Occipital lobe (tissue), 1 donor: ENCODE measurements at regions not wholly inside any gene's neighbourhood (a gene's known extent, or its start where the extent isn't known, plus 50 kb on each side); places are given as distances from the start of the nearest gene placed in this dataset.

ENCODE experiments used
- DNase-seq: peaks from one replicate; lab custom pipeline; 2025; lab: John Stamatoyannopoulos, UW

DNA sequence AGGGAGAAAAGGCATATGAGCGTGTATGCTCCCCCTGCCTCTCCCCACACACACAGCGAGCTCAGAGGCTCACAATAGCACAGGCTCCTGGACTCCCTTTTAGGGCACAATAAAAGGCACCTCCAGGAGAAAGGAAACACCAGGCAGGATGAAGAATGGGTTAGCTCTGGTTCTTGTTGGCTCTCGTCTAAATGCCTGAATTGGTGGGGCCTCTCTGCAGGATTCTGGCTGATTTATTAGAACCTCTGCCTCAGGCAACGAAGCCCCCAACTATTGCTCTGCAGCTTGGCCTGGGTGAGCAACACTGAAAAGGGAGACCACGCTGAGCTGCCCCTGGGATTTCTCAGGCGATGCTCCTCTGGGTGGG lies 590.9 kb upstream of the PLXNA2 start:
- no peak for DNase-seq

DNA sequence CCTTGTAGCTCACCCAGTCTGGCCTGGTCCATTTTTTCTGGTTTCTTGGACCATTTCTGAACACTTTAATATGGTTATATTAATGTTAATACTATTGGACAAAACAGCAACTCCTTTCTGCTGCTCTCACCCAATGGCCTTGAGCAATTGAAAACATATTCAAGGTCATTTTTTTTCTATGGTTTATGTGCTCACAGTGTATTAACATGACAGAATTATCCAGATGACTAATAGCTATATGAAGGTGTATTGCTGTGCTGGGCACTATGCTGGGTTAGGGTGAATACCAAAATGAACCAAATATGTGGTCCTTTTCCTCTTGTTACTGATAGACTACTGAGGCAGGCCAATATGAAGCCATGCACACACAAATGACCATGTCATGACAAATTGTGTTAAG lies 591.6 kb upstream of the PLXNA2 start:
- no peak for DNase-seq

DNA sequence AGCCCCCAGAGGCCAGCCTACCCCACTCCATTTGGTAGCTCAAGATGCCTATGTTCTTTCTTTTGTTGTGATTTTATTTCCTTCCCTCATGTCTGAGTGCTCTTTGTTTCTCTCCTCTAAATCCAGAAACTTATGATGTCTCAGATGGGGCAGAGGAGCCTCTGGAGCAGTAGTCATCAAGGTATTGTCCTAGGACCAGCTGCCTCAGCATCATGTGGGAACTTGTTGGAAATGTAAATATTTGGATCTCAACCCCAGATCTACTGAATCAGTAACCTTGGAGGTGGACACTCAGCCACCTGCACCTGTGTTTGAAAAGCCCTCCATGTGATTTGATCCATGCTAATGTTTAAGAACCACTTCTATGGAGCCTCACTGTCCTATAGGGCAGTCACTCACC lies 593.1 kb upstream of the PLXNA2 start:
- DNase-seq = no peak

DNA sequence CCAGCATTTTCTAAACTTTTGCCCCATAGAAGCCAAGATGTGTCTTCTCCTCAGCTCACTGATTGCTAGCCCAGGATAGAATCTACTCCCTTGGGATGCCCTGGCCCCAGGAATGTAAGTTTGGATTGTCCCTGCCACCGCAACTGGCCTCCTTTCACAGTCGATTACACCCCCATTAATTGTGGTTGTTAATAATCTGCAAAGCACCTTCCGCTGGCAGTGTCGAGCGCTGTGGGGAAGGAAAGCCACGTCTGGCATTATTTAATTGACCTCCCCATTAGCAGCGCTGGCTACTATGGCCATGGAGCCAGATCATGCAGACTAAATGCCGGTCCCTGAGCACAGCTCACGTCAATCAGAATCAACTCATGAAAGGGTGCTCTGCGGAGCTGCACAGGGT lies 597.3 kb upstream of the PLXNA2 start:
- no peak for DNase-seq

- DNase-seq = no peak
Observed at GRCh38 chr1:208842451-208842850, 598.3 kb upstream of the PLXNA2 start.

GRCh38 chr1:208844158-208844557 lies 600.0 kb upstream of the PLXNA2 start:
- no peak for DNase-seq

GRCh38 chr1:208848854-208849253 lies 604.7 kb upstream of the PLXNA2 start:
- no peak for DNase-seq

DNA sequence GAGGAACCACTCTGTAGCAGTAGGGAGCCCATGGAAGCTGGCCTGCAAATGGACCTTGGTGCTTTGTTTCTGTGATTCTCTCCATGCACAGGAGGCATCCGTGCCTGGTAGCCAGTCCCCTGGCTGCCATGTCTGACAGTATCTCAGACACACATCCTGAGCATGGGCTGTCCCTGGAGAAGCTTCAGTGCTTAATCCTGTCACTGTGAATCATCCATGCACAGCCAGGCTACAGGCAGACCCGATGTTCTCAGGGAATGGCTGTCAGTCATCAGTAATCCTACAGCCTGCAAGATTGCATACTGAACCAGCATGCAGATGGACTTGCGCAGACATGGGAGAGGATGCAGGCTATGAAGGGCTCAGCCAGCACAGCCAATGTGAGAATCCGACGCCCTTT lies 606.3 kb upstream of the PLXNA2 start:
- no peak for DNase-seq

DNA sequence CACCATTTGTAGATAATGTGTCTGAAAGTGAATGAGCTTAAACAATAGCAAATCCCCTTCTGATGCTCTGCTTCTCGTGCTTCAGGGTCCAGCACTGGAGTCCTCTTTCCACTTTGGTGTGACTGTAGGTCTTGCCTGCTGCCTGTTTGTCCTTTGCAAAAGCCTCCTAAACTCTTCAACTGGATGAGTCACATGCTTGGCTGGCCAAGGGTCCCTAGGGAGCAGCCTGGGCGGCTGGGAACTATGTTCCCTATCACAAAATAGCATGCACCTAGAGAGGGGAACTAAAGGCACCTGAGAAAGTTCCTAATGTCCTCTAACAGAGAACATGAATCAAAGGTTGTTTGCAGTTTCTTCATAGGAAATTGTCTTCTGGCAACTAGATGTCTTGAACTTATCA lies 607.2 kb upstream of the PLXNA2 start:
- DNase-seq = no peak

DNA sequence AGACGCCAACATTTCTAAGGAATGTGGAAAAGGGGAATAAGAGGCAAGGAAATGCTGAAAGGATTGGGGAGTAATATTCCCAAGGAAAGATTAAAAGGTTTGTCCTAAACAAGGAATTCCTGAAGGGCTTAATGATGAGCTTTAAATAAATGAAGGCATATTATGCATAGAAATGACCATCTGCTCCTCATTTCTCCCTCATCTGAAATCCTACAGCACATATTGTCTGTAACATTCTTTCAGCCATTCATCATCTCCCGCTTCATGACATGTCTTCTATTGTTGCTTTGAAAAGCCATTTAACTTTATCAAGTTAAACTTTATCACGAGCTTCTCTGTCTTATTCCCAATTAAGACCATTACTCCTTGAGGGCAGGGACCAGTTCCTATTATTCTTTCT lies 608.7 kb upstream of the PLXNA2 start:
- no peak for DNase-seq

DNA sequence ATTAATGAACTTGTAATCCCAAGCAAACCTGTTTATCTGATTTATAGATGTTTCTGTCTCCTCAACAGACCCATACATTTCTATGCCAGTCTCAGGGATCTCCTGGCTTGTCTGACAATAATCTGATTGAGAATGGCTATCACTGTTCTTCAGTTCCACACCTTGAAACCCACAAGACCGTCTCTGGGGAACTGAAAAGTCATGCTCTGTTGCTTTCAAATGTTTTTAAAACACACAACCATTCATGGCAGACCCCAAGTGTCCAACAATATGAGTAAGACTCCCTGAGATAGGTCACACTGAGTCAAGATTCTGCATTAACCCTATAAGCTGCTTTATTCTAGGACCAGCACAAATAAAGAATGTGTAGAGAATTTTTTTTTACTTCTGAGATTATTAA lies 611.2 kb upstream of the PLXNA2 start:
- DNase-seq = no peak

GRCh38 chr1:208857465-208857864 lies 613.3 kb upstream of the PLXNA2 start:
- no peak for DNase-seq

DNA sequence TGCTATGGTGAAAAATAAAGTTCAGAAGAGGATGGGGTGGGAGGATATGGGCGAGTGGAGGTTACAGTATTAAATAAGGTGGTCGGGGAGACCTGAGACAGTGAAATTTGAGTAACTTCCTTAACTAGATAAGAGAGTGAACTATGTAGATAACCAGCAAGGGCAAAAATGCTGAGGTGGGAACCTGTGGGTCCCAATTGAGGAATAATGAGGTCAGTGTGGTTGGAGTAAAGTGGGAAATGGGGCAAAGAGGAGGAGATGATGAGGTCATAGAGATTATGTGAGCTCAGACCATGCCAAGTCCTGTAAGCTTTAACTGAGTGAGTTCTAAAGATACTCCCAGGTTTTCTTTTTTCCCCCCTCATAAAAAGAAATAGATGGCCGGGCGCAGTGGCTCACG lies 614.6 kb upstream of the PLXNA2 start:
- DNase-seq = no peak

DNA sequence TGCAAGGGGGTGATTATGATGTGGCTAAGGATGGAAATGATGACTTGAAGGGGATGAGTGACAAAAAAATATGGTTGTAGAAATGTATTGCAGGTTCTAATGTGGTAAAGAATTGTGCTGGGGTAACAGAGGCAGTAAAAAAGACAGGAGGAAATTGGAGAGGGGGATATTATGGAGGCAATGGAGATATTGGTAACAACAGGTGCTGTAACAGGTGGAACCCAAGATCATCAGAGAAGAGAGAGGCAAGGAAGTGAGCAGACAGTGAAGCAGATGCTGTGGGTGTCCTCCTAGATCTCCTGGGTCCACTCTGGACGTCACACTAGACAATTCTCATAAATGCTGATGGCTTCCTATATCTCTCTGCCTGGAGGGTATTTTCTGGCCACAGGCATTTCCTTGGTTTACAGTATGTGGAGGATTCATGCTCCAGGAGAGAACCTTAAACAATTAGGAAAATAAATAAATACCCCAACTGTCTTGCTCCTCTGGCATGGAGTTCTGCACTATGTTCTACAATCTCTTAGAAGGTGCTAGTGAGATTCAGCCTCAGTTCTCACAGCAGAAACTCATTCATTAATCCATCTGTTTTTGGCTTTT lies 620.3 kb upstream of the PLXNA2 start:
- DNase-seq = no peak

GRCh38 chr1:208866386-208866955 lies 622.3 kb upstream of the PLXNA2 start:
- DNase-seq = no peak

DNA sequence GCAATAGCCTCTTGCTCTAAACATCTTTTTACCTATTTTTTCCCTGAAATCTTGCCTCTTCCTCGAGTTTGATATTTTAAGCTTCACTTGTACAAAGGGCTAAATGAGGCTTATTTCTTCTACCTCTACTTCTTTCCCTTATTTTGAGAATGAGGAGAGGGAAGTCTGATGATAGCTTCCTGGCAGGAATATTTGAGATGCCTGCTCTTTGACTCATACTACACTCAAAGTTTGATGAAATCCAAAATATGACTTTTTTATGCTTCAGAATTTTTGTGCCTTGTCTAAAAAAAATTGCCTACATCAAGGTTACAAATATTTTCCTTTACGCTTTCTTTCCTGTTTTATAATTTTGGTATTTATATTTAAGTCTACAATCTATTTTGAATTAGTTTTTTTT lies 624.4 kb upstream of the PLXNA2 start:
- no peak for DNase-seq

- DNase-seq = no peak
Observed at GRCh38 chr1:208874915-208875314, 630.7 kb upstream of the PLXNA2 start.

GRCh38 chr1:208879022-208879421 lies 634.8 kb upstream of the PLXNA2 start:
- no peak for DNase-seq

- DNase-seq = no peak
Observed at GRCh38 chr1:208880433-208881100, 636.4 kb upstream of the PLXNA2 start.

DNA sequence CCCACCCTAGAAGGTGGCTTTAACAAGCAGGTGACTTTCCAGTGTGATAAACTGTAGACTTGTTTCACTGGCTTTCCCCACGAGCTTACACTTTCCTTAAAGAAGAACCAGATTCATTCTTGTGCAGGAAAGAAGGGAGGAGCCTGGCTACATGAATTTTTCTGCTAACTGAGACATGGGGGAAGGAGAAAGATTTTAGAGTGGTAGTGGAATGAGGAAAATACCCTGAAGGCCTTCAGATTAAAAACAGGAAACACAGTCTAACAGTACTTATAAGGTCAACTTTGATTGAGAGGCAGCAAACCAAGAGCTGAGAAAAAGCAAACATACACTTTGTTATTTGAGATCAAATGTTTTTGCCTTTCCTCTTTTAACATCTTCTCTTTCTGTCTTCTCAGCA lies 640.9 kb upstream of the PLXNA2 start:
- DNase-seq = no peak

GRCh38 chr1:208885650-208886049 lies 641.5 kb upstream of the PLXNA2 start:
- no peak for DNase-seq

DNA sequence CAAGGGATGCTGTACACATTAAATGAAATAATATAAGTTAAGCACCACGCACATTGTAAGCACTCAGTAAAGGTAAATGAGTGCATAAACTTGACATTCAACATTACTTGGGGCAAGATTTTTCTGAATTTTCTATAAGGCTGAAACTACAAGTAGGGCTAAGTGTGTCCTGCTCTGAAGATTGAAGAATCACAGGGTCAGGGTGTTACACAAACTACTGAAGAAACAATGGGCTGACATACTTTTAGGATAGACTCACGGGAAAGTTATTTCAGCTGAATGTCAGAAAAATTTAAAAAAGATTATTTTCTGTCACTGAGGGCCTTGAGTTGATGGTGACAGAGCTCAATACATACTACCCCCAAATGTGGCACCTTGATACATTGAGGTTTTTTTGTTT lies 644.2 kb upstream of the PLXNA2 start:
- DNase-seq = no peak

GRCh38 chr1:208892147-208892546 lies 648.0 kb upstream of the PLXNA2 start:
- no peak for DNase-seq

- DNase-seq = no peak
Observed at GRCh38 chr1:208893251-208893650, 649.1 kb upstream of the PLXNA2 start.
